OCI-LY3 (cell line): ENCODE measurements at regions not wholly inside any gene's neighbourhood (a gene's known extent, or its start where the extent isn't known, plus 50 kb on each side); places are given as distances from the start of the nearest gene placed in this dataset.

Experiments
- EZH2phosphoT487 ChIP-seq: fragments of 200-600 bp; shearing (Covaris generic); IDR thresholded peaks from 2 replicates; pipeline ENCODE4 v1.6.1; 2018; ENCODE audit warnings: antibody characterized with exemption, mixed run types, low read depth
- TF ChIP-seq, protein P1 (sequence below): fragments of 200-600, 300-600 bp; sonication (generic); IDR thresholded peaks from 2 replicates; pipeline ENCODE4 v1.5.1; 2014; ENCODE audit warnings: antibody characterized with exemption, low read length, low read depth

GRCh38 chr10:10642189-10642588, 375.5 kb upstream of the CELF2 start:
- TF ChIP-seq, protein P1, sequence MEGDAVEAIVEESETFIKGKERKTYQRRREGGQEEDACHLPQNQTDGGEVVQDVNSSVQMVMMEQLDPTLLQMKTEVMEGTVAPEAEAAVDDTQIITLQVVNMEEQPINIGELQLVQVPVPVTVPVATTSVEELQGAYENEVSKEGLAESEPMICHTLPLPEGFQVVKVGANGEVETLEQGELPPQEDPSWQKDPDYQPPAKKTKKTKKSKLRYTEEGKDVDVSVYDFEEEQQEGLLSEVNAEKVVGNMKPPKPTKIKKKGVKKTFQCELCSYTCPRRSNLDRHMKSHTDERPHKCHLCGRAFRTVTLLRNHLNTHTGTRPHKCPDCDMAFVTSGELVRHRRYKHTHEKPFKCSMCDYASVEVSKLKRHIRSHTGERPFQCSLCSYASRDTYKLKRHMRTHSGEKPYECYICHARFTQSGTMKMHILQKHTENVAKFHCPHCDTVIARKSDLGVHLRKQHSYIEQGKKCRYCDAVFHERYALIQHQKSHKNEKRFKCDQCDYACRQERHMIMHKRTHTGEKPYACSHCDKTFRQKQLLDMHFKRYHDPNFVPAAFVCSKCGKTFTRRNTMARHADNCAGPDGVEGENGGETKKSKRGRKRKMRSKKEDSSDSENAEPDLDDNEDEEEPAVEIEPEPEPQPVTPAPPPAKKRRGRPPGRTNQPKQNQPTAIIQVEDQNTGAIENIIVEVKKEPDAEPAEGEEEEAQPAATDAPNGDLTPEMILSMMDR: no peak
- no peak for TF ChIP-seq EZH2phosphoT487
